ENCODE measurements at regions not wholly inside any gene's neighbourhood (a gene's known extent, or its start where the extent isn't known, plus 50 kb on each side); places are given as distances from the start of the nearest gene placed in this dataset.
"Not testable (repeated sequence)": the region's sequence is repeated elsewhere in the genome, so short reads cannot be mapped to it uniquely, and the experiment has no call there.

DNA sequence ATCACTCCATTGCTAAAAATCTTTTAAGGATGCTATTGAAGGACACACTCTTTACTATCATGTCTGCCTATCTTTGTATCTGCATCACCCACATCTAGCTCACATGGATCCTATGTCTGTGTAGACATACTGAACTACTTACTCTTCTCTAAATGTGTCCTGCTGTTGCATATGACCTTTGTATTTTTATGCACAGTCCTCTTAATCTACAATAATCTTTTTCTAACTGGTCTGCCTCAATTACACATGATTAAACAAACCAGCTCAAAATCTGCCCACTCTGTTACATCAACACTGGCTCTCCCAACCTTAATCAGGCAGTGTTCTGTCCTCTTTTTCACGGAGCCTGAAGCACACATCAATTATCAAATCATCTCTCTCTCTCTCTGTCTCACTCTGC is 316.3 kb upstream of the MGAT4C start:
- Histone ChIP-seq H4K20me1 (ENCODE audit: control insufficient read depth, insufficient read depth, low read length, poor library complexity, severe bottlenecking) (no peaks in the 10 kb centered on the region), H2AFZ (ENCODE audit: insufficient read depth, low read depth, low read length, poor library complexity, severe bottlenecking) (no peak overlapping the region), H3K79me2 (ENCODE audit: control insufficient read depth, insufficient read depth, low read length) (no peaks in the 10 kb centered on the region), H3K9ac (ENCODE audit: low read length) (no peak overlapping the region), H3K27me3 (replicated peaks in 1 of 4; ENCODE audit: control extremely low read depth in 1 of 4, control insufficient read depth in 3 of 4, insufficient read depth in 4 of 4, low read length in 3 of 4) (no peaks in the 10 kb centered on the region), H3K36me3 (replicated peaks in 1 of 2; ENCODE audit: control extremely low read depth in 1 of 2, control insufficient read depth in 1 of 2, extremely low read depth in 1 of 2, insufficient read depth in 2 of 2, low read length in 1 of 2) (no peaks in the 10 kb centered on the region), H3K4me2 (replicated peaks; ENCODE audit: low read depth, low read length, poor library complexity, severe bottlenecking) (no peak overlapping the region), H3K4me1 (ENCODE audit: control insufficient read depth in 2 of 2, insufficient read depth in 2 of 2, low read length in 2 of 2) (no peaks in the 10 kb centered on the region), H3K27ac (ENCODE audit: low read length in 2 of 2) (no peak overlapping the region), H3K4me3 (ENCODE audit: control extremely low read depth in 1 of 5, extremely low read depth in 1 of 5, insufficient read depth in 1 of 5, low read depth in 2 of 5, low read length in 4 of 5) (no peak overlapping the region), H3K9me3 (ENCODE audit: control extremely low read depth in 1 of 3, control insufficient read depth in 2 of 3, insufficient read depth in 1 of 3, low read length in 2 of 3) (peaks cover 0 to 3% (median 1%) of the 10 kb centered on the region in 3 donors)
- ChIA-PET CTCF (no interaction called here), POLR2A (no interaction called here)
- TF ChIP-seq EZH2 (IDR thresholded peaks at IDR 0.05; ENCODE audit: borderline replicate concordance, insufficient read depth, low read depth, low read length, poor library complexity, severe bottlenecking) = no peak
- TF ChIP-seq, protein P1, sequence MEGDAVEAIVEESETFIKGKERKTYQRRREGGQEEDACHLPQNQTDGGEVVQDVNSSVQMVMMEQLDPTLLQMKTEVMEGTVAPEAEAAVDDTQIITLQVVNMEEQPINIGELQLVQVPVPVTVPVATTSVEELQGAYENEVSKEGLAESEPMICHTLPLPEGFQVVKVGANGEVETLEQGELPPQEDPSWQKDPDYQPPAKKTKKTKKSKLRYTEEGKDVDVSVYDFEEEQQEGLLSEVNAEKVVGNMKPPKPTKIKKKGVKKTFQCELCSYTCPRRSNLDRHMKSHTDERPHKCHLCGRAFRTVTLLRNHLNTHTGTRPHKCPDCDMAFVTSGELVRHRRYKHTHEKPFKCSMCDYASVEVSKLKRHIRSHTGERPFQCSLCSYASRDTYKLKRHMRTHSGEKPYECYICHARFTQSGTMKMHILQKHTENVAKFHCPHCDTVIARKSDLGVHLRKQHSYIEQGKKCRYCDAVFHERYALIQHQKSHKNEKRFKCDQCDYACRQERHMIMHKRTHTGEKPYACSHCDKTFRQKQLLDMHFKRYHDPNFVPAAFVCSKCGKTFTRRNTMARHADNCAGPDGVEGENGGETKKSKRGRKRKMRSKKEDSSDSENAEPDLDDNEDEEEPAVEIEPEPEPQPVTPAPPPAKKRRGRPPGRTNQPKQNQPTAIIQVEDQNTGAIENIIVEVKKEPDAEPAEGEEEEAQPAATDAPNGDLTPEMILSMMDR (IDR thresholded peaks at IDR 0.05) = no peak
- ATAC-seq (ENCODE audit: low read depth) (no peak), DNase-seq (no peak)
- H3K27ac Mint-ChIP-seq = no peak overlapping the region
- intact Hi-C loops (cut with micrococcal nuclease) = no loop called here
- H3K4me3 Mint-ChIP-seq = no peak overlapping the region
- no peaks in the 10 kb centered on the region for H3K4me1 Mint-ChIP-seq
- no peaks in the 10 kb centered on the region for H3K27me3 Mint-ChIP-seq
- H3K9me3 Mint-ChIP-seq (ENCODE audit: insufficient read depth) = peaks cover 10% of the 10 kb centered on the region
- WGBS (ENCODE audit: insufficient coverage) = 9% methylated on average over 1 of the region's 1 CpG

DNA sequence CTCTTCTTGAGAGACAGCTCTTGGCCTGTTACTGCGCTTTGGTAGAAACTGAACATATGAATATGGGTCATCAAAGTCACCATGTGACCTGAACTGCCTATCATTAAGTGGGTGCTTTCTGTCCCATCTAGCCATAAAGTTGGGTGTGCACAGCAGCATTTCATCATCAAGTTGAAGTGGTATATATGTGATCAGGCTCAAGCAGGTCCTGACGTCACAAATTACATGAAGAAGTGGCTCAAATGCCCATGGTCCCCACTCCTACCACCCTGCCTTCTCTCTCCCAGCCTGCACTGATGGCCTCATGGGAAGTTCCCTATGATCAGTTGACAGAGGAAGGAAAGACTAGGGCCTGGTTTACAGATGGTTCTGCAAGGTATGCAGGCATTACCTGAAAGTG is 308.8 kb upstream of the MGAT4C start:
- H3K4me2 ChIP-seq (replicated peaks; ENCODE audit: low read depth, low read length, poor library complexity, severe bottlenecking) = no peak overlapping the region
- H3K9me3 ChIP-seq (ENCODE audit: control extremely low read depth in 1 of 3, control insufficient read depth in 2 of 3, insufficient read depth in 1 of 3, low read length in 2 of 3) = peaks cover 0 to 2% (median 0%) of the 10 kb centered on the region in 3 donors
- H3K36me3 ChIP-seq (replicated peaks in 1 of 2; ENCODE audit: control extremely low read depth in 1 of 2, control insufficient read depth in 1 of 2, extremely low read depth in 1 of 2, insufficient read depth in 2 of 2, low read length in 1 of 2) = no peaks in the 10 kb centered on the region
- peaks cover 7% of the 10 kb centered on the region for H3K9me3 Mint-ChIP-seq (ENCODE audit: insufficient read depth)
- H3K79me2 ChIP-seq (ENCODE audit: control insufficient read depth, insufficient read depth, low read length) = no peaks in the 10 kb centered on the region
- ChIA-PET POLR2A (no interaction called here), CTCF (no interaction called here)
- H3K4me1 ChIP-seq (ENCODE audit: control insufficient read depth in 2 of 2, insufficient read depth in 2 of 2, low read length in 2 of 2) = no peaks in the 10 kb centered on the region
- H3K4me1 Mint-ChIP-seq = no peaks in the 10 kb centered on the region
- 100% methylated on average over 2 of the region's 2 CpGs for WGBS (ENCODE audit: insufficient coverage)
- no peaks in the 10 kb centered on the region for H3K27me3 Mint-ChIP-seq
- H3K27ac Mint-ChIP-seq = no peak overlapping the region
- no peak for TF ChIP-seq EZH2 (IDR thresholded peaks at IDR 0.05; ENCODE audit: borderline replicate concordance, insufficient read depth, low read depth, low read length, poor library complexity, severe bottlenecking)
- TF ChIP-seq, protein P1 (IDR thresholded peaks at IDR 0.05) = no peak
- H3K4me3 ChIP-seq (ENCODE audit: control extremely low read depth in 1 of 5, extremely low read depth in 1 of 5, insufficient read depth in 1 of 5, low read depth in 2 of 5, low read length in 4 of 5) = no peak overlapping the region
- no peaks in the 10 kb centered on the region for H4K20me1 ChIP-seq (ENCODE audit: control insufficient read depth, insufficient read depth, low read length, poor library complexity, severe bottlenecking)
- ATAC-seq (ENCODE audit: low read depth) = no peak
- DNase-seq = no peak
- H3K27me3 ChIP-seq (replicated peaks in 1 of 4; ENCODE audit: control extremely low read depth in 1 of 4, control insufficient read depth in 3 of 4, insufficient read depth in 4 of 4, low read length in 3 of 4) = no peaks in the 10 kb centered on the region
- intact Hi-C loops (cut with micrococcal nuclease) = no loop called here
- no peak overlapping the region for H2AFZ ChIP-seq (ENCODE audit: insufficient read depth, low read depth, low read length, poor library complexity, severe bottlenecking)
- no peak overlapping the region for H3K9ac ChIP-seq (ENCODE audit: low read length)
- no peak overlapping the region for H3K27ac ChIP-seq (ENCODE audit: low read length in 2 of 2)
- H3K4me3 Mint-ChIP-seq = no peak overlapping the region

DNA sequence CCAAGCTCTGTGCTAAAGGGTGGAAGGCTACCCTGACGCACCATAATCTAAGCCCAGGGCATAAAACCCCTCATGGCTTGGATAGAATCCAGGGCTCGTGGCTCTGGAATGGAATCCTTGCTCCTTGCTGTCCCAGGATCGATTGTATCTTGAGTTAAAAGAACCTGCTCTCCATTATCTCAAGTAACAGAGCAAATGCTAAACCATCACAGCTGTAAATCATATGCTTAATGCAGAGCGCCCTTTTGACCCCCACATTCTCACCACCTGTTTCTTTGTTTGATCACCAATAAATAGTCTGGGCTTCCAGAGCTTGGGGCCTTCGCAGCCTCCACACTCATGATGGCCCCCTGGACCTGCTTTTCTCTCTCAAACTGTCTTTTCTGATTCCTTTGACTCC is 299.3 kb upstream of the MGAT4C start:
- H3K9ac ChIP-seq (ENCODE audit: low read length); H3K4me2 ChIP-seq (replicated peaks; ENCODE audit: low read depth, low read length, poor library complexity, severe bottlenecking); intact Hi-C loops (cut with micrococcal nuclease); H3K27me3 ChIP-seq (replicated peaks in 1 of 4; ENCODE audit: control extremely low read depth in 1 of 4, control insufficient read depth in 3 of 4, insufficient read depth in 4 of 4, low read length in 3 of 4); H2AFZ ChIP-seq (ENCODE audit: insufficient read depth, low read depth, low read length, poor library complexity, severe bottlenecking); H3K9me3 ChIP-seq (ENCODE audit: control extremely low read depth in 1 of 3, control insufficient read depth in 2 of 3, insufficient read depth in 1 of 3, low read length in 2 of 3); H3K27ac Mint-ChIP-seq; CTCF ChIA-PET; H3K4me1 Mint-ChIP-seq; H3K27me3 Mint-ChIP-seq; H3K27ac ChIP-seq (ENCODE audit: low read length in 2 of 2); H3K9me3 Mint-ChIP-seq (ENCODE audit: insufficient read depth); H3K4me3 Mint-ChIP-seq; ATAC-seq (ENCODE audit: low read depth); H4K20me1 ChIP-seq (ENCODE audit: control insufficient read depth, insufficient read depth, low read length, poor library complexity, severe bottlenecking); H3K4me3 ChIP-seq (ENCODE audit: control extremely low read depth in 1 of 5, extremely low read depth in 1 of 5, insufficient read depth in 1 of 5, low read depth in 2 of 5, low read length in 4 of 5); H3K36me3 ChIP-seq (replicated peaks in 1 of 2; ENCODE audit: control extremely low read depth in 1 of 2, control insufficient read depth in 1 of 2, extremely low read depth in 1 of 2, insufficient read depth in 2 of 2, low read length in 1 of 2); H3K79me2 ChIP-seq (ENCODE audit: control insufficient read depth, insufficient read depth, low read length); POLR2A ChIA-PET; H3K4me1 ChIP-seq (ENCODE audit: control insufficient read depth in 2 of 2, insufficient read depth in 2 of 2, low read length in 2 of 2); DNase-seq: not testable (repeated sequence)
- WGBS (ENCODE audit: insufficient coverage) = 68% methylated on average over 5 of the region's 5 CpGs

Measured in B cell (primary cell).